Mammary epithelial cell (primary cell): ENCODE measurements at regions not wholly inside any gene's neighbourhood (a gene's known extent, or its start where the extent isn't known, plus 50 kb on each side); places are given as distances from the start of the nearest gene placed in this dataset.

Source experiments
- EZH2 ChIP-seq: IDR thresholded peaks from 2 replicates; pipeline ENCODE4 v1.6.1; 2012; ENCODE audit warnings: low read length, inconsistent platforms, borderline replicate concordance
- TF ChIP-seq, protein P1 (sequence below), 2 donors: IDR thresholded peaks in 1 of 2; conservative IDR thresholded peaks in 1 of 2; 2 replicates each; pipeline ENCODE4 v1.5.1; 2011 to 2012; ENCODE audit warnings: inconsistent platforms in 2 of 2, low read length in 2 of 2, mild to moderate bottlenecking in 2 of 2, control low read depth in 1 of 2, low read depth in 1 of 2; ENCODE audit not compliant: insufficient read depth in 1 of 2; ENCODE audit errors: extremely low read depth in 1 of 2

DNA sequence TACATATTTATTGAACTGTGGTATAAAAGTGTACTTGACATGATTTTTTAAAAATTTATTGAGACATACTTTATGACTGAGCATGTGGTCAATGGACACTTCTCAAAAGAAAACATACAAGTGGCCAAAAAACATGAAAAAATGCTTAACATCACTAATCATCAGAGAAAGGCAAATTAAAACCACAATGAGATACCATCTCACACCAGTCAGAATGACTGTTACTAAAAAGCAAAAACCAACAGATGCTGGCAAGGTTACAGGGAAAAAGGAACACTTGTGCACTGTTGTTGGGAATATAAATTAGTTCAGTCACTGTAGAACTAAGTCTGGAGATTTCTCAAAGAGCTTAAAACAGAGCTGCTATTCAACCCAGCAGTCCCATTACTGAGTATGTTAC lies 1177.6 kb downstream of the GALC start:
- TF ChIP-seq, protein P1, sequence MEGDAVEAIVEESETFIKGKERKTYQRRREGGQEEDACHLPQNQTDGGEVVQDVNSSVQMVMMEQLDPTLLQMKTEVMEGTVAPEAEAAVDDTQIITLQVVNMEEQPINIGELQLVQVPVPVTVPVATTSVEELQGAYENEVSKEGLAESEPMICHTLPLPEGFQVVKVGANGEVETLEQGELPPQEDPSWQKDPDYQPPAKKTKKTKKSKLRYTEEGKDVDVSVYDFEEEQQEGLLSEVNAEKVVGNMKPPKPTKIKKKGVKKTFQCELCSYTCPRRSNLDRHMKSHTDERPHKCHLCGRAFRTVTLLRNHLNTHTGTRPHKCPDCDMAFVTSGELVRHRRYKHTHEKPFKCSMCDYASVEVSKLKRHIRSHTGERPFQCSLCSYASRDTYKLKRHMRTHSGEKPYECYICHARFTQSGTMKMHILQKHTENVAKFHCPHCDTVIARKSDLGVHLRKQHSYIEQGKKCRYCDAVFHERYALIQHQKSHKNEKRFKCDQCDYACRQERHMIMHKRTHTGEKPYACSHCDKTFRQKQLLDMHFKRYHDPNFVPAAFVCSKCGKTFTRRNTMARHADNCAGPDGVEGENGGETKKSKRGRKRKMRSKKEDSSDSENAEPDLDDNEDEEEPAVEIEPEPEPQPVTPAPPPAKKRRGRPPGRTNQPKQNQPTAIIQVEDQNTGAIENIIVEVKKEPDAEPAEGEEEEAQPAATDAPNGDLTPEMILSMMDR (conservative IDR thresholded peaks at IDR 0.05 in 1 of 2, IDR thresholded peaks at IDR 0.05 in 1 of 2; ENCODE audit: extremely low read depth in 1 of 2, insufficient read depth in 1 of 2, low read depth in 1 of 2, low read length in 2 of 2) = no peak
- TF ChIP-seq EZH2 = no peak
